ENCODE measurements at regions not wholly inside any gene's neighbourhood (a gene's known extent, or its start where the extent isn't known, plus 50 kb on each side); places are given as distances from the start of the nearest gene placed in this dataset.

GRCh38 chr12:76692846-76693245 is 71.1 kb upstream of the ZDHHC17 start:
- TF ChIP-seq CTCF (conservative IDR thresholded peaks at IDR 0.05) = no peak
- no peak overlapping the region for H3K27ac ChIP-seq

GRCh38 chr12:76694369-76694768 is 69.5 kb upstream of the ZDHHC17 start:
- TF ChIP-seq CTCF (conservative IDR thresholded peaks at IDR 0.05) = no peak

GRCh38 chr12:76696186-76696585 is 67.7 kb upstream of the ZDHHC17 start:
- no peak overlapping the region for H3K27ac ChIP-seq
- TF ChIP-seq CTCF (conservative IDR thresholded peaks at IDR 0.05) = no peak

More at GRCh38 chr12:76694369-76694768, 69.5 kb upstream of the ZDHHC17 start:
- H3K27ac ChIP-seq = no peak overlapping the region

GRCh38 chr12:76697849-76698248 is 66.1 kb upstream of the ZDHHC17 start:
- no peak for TF ChIP-seq CTCF (conservative IDR thresholded peaks at IDR 0.05)
- H3K27ac ChIP-seq = no peak overlapping the region

GRCh38 chr12:76698316-76698715 is 65.6 kb upstream of the ZDHHC17 start:
- TF ChIP-seq CTCF (conservative IDR thresholded peaks at IDR 0.05) = no peak
- H3K27ac ChIP-seq = no peak overlapping the region

GRCh38 chr12:76698966-76699365 is 64.9 kb upstream of the ZDHHC17 start:
- no peak overlapping the region for H3K27ac ChIP-seq
- TF ChIP-seq CTCF (conservative IDR thresholded peaks at IDR 0.05) = no peak

GRCh38 chr12:76701690-76702089 is 62.2 kb upstream of the ZDHHC17 start:
- TF ChIP-seq CTCF (conservative IDR thresholded peaks at IDR 0.05) = no peak
- no peak overlapping the region for H3K27ac ChIP-seq

GRCh38 chr12:76702946-76703345 is 61.0 kb upstream of the ZDHHC17 start:
- H3K27ac ChIP-seq = no peak overlapping the region
- TF ChIP-seq CTCF (conservative IDR thresholded peaks at IDR 0.05) = no peak

All from VCaP (cell line).